SHP77 (cell line): ENCODE measurements at regions not wholly inside any gene's neighbourhood (a gene's known extent, or its start where the extent isn't known, plus 50 kb on each side); places are given as distances from the start of the nearest gene placed in this dataset.

ENCODE experiments used
- DNase-seq, 2 experiments: peaks; one replicate each; lab custom pipeline; 2025; lab: John Stamatoyannopoulos, UW

DNA sequence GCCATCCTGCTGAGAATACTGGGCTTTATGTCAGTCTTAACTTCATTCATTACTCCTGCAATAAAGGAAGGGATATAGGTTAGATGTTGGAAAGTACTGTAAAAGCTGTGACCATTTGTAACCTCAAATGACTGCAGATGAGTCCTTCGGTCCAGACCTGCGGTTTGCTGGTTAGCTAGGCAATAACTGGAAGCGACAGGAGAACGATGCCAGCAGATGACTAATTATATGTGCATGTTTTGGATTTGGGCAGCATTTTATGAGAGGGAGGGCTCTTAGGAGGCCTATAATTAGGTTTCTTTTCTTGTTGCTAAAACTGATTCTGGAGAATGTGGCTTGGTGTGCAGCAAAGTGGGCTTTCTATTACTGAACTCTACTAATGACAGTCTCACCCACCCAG, 205.6 kb downstream of the TMEM182 start:
- no peak for DNase-seq

DNA sequence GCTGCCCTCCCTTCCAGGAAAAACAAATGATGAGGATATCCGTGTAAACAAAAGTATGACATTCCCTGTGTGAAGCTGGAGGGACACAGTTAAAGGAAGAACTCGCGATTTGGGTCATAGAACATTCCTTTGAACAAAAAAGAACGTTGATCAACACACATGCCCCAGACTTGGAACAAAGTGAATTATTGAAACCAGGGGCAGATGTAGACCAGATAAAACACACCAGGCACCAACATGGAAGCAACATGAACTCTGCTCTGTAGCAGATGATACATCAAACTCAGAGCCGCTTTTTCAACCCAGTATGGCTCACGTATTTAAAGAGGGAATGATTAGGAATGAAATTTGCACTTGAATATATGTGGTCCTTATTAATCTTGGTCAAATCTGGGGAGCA, 206.5 kb downstream of the TMEM182 start:
- no peak for DNase-seq

DNA sequence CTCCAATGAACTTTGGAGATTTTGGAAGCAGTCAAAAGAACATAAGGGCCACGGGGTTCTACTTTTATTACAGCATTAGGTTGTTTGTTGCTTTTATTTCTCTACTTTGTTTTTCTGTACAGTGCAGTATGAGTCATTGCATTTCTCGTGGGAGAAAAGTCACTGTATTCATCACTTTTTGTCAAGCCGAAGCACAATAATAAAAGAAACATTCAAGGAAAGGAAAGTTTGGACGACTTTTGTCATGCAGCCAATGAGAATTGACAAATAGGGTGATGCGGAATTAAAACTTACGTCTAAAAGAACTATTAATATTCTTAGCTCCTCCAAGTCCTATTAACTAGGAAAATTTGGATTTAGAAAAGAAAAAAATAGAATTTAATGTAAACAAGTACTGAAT, 209.9 kb downstream of the TMEM182 start:
- no peak for DNase-seq

DNA sequence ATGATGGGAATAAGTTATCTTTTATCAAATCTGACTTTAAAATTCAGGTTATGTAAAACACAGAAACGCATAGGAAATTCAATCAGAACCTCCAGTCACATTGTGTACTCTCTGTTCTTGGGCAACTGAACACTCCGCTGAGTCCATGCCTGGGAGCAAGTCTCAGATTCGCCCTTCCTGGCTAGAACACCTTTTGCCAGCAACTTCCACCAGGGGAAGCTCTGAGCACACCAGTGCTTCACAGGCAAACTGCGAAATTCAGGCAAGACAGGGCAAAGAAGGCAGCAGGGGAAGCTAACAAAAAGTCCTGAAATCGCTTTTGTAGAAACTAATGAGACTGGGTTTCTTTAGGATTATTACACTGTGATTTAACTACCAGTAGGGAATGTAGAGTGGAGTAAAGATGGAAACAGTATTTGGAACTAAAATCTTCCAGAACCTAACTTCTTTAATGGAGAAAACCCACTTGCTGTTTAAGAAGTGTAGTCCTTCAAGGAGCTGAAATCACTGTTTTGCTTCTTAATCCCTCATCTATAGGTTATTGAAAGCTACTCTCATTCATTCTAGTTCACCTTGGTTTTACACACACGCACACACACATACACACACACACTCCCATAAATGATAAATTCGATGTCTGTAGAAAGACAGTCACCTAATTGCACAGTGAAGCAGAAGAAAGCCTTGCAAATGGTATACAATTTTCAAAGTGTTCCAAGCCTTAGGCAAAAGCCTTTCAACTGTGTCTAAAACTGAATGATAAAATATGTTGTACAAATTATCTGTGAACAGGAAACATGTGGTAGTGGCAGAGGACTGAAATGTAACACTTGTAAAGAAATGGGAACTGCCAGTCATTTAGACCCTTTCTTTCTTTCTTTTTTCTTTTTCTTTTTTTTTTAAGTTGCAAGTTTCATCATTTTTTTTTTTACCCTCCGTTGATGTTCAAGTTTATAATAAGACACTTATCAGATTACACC, 214.5 kb downstream of the TMEM182 start:
- peak; percentile 2 to 53 for DNase-seq

DNA sequence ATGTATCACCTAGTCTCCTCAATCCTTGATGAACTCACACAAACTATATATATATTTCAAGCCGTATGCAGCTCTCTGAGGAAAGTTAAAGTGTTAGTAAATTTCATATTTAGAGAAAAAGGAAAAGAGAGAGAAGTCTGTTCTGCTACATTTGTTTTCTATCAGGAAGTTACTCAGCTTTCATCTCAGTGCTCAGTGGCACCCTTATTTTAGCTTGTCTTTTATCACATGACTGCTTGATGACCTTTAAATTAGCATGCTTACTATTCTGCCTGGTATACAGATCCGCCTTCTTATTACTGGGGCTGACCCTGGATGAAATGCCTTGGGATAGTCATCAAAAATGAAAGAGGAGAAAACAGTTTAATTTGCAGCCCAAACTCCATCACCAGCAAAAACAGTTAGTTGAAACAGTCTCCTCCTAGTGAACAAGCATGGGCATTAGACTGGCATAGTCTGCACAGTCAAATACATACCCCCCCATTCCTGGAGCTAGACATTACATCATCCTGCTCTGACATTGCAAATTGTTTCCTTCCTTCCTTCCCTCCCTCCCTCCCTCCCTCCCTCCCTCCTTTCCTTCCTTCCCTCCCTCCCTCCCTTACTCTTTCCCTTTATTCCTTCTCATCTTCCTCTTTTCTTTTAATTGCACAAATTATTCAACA, 215.7 kb downstream of the TMEM182 start:
- no peak for DNase-seq

DNA sequence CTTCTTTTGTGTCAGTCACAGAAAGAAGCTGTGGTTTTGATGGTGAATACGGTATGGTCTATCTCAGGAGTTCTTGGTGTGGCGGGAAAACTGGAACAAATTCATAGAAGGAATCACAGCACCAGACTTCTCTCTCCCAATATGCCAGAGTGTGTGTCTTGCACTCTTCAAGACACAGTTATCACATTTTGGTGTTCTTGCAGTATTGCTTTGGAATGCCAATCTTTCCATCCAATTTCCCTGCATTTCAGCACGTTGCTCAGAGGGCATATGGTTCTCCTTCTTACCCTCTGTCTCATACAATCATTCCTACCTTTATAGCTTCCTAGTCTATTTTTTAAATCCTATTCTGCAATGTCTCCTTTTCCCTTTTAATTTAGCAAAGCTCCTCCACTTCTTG, 216.3 kb downstream of the TMEM182 start:
- DNase-seq, result no peak

DNA sequence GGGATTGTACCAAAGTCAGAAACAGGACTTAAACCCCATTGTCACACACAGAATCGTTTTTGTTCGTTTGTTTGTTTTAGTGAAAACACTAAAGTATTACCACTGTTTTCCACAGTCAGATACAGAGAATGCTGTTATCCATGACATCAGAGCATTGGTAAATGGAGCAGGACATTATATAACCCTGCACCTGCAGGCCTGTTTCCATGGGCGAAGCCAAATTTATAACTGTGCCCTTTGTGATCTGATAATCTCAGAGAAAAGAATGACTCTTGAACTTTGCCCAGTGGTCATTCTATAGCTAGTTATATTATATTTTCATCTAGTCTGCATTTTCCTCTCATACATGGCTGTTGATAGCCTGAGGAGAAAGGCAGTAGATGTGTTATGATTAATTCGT, 217.6 kb downstream of the TMEM182 start:
- DNase-seq, result no peak

DNA sequence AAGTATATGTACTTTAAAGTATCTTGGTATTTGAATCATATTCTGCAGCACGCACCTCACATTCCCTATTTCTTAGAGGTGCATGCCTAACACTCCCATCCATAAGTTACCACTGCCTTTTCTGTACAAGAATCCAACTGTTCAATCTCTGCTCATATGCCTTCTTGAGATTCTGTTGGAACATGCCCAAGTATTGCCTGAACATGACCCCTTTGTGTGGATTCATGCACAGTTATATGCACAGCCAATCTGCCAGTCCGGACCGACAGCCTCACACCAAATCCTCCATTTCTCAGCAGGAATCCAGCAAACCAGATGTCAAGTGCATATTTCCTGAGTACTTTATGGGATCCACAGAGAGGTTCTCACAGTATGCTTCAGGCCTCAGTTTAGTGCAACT, 222.0 kb downstream of the TMEM182 start:
- no peak for DNase-seq

DNA sequence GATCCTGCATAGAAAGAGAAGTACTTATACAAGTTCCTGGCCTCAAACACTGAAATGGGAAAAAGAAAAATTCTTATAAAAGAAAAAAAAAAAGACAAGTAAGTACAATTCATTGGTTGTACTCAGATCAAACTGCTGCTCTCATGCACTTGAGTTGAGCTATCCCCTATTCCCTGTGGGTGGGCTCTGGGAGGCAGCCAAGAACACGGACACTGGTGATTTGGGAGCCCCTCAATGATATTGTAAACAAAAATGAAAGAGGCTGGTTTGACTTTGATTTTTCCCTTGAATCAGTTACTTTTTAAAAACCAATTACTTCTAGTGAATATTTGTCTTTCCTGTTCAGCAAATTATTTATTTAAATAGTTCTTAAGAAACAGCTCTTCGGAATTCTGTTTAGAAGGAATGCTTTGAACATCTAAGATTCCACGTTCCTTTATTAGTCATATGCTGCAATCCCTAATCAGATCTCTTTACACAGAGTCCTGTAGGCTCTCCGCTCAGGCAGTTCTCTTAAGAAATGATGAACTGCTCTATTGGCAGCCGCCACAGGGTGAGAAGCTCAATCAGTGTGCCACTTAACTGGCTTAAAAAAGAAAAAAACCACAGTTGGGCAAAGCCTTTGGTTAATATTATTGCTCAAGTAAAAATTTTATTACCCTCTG, 225.1 kb downstream of the TMEM182 start:
- DNase-seq, result no peak

DNA sequence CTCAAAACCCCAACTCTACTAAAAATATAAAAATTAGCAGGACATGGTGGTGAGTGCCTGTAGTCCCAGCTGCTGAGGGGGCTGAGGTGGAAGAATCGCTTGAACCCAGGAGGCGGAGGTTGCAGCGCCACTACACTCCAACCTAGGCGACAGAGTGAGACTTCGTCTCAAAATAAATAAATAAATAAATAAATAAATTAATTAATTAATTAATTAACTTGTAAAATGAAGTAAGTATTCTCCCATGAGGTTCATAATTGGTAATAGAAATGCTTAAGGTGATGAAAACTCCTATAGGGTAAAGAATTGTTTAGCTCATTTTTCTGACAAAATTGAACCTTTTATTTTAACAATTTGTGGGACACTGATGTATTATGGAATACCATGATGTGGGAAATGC, 230.8 kb downstream of the TMEM182 start:
- no peak for DNase-seq

DNA sequence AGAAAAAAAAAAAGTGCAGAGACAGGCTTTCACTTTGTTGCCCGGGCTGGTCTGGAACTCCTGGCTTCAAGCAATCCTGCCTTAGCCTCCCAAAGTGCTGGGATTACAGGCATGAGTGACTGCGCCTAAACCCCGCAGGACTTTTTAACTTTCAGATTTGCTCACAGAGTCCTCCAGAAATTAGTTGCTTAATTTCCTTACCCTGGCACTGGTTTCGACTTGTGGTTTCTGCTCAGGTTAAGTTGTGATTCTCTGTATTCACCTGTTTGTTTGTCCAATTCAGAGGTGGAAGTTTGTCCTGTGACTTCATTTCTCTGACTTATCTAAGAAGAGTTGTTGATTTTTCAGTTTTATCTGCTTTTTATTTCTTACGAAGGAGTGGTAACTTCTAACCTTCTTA, 238.1 kb downstream of the TMEM182 start:
- DNase-seq, result no peak

DNA sequence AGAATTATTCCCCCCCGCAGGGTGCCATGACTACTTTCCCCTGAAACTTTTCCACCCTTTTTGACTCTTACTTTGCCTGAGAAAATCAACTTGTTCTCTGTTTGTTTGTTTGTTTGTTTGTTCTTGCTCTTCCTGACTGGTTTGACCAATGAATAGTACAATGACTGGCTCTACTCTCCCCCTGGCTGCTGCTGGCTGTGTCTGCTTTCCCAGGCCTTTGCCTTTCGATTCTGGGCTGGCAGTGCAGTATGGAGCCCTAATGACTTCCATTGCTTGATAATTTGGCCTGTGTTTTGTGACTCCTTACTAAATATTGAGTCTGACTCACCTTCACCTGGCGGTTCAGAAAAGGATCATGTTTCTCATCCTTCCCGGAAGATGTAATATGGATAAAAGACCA, 241.1 kb downstream of the TMEM182 start:
- DNase-seq, result no peak

DNA sequence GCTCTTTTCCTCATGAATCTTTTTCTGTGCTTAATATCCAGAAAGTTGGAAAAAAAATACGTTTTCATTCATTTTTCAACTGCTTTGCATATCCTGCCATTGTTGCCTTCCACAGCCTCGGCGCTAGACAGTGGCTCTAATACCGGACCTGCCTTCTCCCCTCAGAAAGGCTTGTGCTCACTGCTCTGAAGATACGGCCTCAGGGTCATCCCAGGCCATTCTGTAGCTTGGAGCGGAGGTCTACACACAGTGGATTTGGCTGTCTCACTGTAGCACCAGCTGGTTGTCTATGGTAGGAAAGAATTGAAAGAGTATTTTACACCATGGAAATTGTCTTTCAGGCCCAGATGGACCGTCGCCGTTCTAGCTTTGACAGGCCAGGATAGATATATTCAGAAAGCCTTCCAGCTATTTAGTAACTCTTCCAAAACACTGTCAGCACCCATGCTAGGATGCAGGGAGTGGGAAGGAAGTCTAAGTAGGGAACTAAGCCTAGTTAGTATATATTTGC, 242.0 kb downstream of the TMEM182 start:
- DNase-seq, result no peak

DNA sequence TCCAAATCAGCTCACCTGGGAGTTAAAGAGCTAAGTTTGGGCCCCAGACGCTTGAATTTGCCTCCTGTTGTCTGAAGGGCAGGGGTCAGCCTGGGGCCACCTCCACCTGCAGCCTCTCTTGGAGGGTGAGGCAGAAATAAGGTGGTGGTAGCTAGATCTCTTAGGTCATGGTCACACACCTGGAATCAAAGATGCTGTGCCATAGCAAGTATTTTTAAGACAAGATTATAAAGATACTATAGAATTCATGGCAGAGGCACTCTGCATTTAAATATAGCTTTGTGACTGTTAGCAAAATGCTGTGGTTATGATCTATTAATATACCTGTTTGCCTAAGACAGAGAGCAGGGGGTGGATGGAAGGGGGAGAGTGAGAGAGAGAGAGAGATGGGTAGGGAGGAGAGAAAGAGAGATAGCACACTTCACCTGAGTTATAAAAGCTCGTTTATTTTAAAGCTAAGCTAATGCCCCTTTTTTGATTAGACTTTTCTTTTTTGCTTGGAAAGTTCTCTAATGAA, 242.7 kb downstream of the TMEM182 start:
- DNase-seq, result no peak

DNA sequence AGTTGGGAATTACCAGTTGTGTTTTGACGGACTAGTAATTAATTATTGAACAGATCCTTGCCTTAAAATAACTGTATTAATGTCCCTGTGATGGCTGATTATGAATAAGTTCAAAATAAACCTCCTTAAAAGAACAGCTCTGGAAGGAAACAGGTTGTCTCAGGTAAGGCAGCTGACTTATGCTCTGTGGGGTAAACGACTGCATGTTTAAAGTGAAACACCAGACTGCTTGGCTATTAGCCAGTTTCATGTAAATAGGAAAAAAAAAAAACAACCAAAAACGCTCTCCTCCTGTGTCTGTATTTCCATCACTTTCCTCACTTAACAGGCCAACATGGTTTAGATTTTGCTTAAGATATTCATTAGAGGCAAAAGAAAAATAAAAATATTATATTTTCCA, 243.6 kb downstream of the TMEM182 start:
- DNase-seq, result no peak

DNA sequence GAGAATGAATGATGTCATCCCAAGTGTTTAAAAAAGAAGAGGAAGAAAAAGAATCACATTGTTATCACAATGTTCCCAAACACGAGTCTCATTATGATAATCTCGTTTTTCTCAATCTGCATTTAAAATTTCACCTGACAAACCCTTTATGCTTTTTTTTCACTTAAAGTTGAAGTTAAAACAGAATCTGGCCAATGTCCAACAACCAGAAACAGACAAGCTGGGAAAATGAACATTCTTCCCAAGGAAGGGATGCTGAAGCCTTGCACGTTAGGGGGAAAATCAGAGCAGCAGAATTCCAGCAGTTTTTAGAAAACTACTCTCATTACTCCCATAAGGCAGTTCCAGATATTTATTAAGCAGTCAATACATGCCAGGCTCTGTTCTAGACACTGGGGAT, 245.3 kb downstream of the TMEM182 start:
- DNase-seq, result no peak

DNA sequence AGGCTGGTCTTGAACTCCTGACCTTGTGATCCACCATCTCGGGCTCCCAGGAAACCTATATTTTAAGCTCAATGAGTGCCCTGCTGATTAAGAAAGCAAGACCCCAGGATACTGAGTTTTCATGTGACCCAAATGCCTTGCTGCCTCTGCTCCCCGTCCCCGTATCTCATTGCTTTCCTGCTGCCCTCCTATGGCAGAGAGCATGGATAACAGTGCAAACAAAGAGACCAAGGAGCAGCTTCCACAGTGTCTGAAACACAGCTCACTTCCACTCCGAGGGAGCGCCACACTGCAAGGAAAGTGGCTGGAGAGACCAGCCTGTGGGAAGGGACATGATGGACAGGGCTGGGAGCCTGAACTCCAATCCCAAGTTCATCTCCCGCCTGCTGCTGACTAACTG, 246.8 kb downstream of the TMEM182 start:
- no peak for DNase-seq

DNA sequence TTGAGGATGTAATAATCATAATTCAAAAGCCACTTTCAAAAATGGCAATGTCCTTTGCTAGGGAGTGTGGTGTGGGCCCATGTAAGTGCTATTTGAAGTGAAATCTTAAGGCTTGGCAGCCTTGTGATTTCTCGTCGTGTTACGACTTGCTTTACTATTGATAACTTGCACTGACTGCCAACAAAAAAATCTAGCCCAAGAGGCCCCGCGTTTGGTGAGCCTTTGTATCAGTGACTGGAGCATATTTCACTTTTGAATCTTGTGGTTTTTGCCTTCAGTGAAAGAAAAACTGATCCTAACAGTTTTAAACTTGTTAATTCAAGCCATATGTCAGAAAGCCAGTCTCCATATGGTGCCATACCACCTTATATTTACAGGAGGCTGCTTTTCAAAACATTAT, 248.0 kb downstream of the TMEM182 start:
- no peak for DNase-seq

DNA sequence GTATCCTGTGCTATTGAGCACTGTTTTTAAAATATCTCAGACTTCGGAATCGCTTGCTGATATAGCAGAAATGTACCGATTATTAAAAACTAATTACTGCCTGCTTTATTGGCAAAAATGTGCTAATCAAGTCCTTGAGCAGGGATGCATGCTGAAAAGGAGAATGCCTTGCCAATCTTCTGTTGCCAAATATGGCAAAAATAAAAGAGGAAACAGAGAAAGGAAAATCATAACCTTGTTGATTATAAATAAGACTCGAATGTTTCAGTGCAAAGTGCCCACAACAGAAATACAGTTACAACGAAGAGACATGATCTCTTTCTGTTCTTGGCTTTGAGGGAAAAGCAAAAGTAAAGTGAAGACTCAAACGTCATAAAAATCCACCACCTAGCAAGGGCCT, 248.5 kb downstream of the TMEM182 start:
- DNase-seq, result no peak

DNA sequence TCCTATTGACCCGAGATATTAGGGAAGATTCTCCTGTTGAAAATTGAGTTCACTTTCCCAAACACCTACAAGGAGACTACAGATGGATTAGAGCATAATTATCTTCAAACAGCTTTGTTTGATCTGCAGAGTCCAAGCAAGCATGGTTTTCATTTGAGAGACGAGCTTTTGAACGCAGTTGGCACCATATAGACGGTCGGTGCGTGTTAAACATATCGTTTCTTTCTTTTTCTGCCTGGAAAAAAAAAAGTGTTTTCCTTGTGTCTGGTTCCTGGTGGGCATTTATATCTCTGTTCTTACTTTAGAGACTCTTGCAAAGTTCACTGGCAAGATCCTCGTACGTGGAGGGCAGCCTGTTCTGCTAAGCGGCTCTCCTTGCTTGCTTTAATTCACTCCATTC, 248.9 kb downstream of the TMEM182 start:
- DNase-seq, result no peak

DNA sequence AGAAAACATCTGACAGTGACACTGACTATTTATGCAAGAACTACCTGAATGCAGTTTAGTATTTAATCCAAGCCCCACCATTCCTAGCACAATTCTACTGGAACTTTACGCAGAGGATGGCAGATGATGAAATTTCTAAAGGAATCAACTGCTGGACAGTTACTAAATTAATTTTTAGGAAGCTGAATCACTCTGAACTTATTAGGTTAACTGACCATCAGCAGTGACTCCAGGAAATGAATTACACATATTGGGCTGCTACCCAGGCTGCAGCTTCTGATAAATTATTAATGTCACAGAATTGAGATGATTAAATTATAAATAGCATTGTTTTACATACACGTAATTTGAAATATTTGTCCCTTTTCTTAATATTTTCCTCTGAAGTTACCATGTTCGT, 250.8 kb downstream of the TMEM182 start:
- no peak for DNase-seq

DNA sequence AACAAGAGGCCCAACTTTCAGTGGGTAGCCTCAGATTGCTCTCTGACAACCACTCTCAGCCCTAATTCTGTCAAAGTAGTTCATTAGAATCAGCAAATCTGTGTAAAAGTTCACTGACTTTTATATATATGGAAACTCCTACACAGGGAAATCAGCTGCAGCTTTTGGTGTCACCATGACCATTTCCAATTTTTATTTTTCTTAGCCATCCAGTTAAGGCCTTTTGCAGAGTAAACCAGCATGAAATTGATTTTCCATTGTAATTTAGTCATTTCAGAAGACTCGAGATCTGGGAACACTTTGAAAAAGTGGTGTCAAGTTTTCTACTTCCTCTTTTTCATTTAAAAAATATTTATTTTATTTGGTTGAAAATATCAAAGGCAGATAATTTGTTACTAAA, 263.2 kb downstream of the TMEM182 start:
- no peak for DNase-seq

DNA sequence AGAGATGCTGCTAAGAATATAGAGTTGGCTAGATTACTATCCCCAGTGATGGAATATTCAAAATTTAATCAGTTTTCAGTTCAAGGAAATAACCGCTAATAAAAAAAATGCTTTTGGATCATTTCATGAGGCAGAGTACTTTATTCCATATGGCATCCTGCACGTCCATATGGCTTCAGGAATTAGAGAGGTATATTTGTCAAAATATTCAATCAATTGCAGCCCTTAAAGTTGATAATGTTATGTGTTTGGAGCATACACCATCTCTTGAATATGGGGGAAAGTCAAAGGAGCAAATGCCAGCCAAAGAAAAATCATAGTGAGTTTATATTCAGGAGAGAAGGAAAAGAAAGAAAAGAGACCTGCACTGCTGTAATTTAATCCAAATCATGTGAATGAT, 266.4 kb downstream of the TMEM182 start:
- no peak for DNase-seq
